ENCODE measurements at regions not wholly inside any gene's neighbourhood (a gene's known extent, or its start where the extent isn't known, plus 50 kb on each side); places are given as distances from the start of the nearest gene placed in this dataset.

DNA sequence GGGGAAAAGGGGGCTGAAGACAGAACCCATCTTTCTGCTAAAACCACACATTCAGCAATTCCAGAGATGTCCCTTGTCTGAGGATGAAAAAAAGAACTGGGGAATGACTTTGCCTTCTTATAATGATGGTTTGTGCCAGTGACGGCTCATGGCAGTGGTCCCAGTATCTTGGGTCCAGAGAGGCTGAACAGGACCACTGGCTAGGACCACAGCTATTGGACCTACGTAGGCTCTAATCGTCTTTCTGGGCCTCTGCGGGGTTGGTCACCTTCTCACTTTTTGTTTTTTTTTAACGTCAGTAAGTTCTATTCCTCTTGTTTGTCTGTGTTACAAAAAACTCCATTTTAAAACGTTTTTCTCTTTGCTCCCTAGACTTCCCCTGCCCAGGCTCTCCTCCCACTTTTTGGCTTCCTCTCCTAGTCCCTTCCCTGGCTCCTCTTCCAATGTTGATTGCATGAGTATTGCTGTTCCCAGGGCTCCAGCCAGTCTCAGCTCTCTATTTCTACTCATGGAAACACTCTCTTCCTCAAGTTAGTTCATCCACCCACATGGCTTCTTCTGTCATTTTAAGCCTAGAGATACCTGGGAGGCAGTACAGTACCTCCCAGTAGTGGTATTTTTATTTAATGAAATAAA, 52.6 kb upstream of the STX18 start:
- no peak for DNase-seq

GRCh38 chr4:4593596-4594284, 51.9 kb upstream of the STX18 start:
- no peak for DNase-seq

GRCh38 chr4:4592414-4592813, 50.6 kb upstream of the STX18 start:
- no peak for DNase-seq
